ENCODE measurements at regions not wholly inside any gene's neighbourhood (a gene's known extent, or its start where the extent isn't known, plus 50 kb on each side); places are given as distances from the start of the nearest gene placed in this dataset.
"Not testable (repeated sequence)": the region's sequence is repeated elsewhere in the genome, so short reads cannot be mapped to it uniquely, and the experiment has no call there.

DNA sequence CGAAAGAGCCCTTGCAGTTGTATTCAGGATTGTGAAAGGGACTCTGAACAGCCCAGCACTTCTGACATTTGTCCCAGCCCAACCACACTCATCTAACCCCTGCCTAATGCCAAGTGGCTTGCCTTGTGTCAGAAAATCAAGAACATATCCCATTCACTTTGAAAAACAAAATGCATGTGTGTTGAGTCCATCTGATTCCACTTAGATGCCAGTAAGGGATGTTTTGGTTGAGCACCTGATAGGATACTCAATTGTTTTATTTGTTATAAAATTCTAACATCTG is 776.8 kb downstream of the BCL11A start:
- no peak overlapping the region for H3K4me3 ChIP-seq
- no peak overlapping the region for H3K27ac ChIP-seq
- no peaks in the 10 kb centered on the region for H3K4me1 ChIP-seq
- H3K36me3 ChIP-seq = no peaks in the 10 kb centered on the region
- no peaks in the 10 kb centered on the region for H4K20me1 ChIP-seq
- no peaks in the 10 kb centered on the region for H3K27me3 ChIP-seq
- no peak for TF ChIP-seq Cebpa-rat (IDR thresholded peaks at IDR 0.05)
- no peak overlapping the region for H3K9ac ChIP-seq
- no peak overlapping the region for H3K4me2 ChIP-seq
- H3K9me3 ChIP-seq = no peaks in the 10 kb centered on the region

DNA sequence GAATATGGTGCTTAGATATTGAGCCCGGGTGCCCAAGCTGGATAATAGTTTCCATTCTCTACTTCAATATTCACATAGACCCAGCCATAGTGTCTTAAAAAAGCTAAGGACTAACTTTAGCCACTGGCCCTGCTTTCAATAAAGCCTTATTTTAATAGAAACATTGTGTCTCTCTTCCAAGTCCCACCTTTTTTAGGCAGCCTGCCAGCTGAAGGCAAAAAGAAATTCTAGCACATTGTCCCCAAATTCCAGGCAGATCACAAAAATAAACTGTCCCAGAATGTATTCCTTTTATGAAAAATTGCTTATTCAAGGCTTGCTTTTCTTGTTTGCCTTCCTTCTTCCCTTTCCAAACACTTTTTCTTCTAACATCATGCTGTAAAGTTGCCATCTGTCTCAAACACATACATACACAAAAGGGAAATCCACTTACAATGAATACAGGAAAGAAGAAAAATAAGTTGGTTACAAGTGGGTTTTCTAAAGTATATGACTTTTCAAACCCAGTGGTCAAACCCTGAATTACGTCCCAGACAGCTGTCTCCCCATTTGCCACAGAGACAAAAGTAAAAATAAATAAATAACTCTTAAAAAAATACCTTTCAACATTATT is 778.5 kb downstream of the BCL11A start:
- no peaks in the 10 kb centered on the region for H3K4me1 ChIP-seq
- no peak overlapping the region for H3K9ac ChIP-seq
- no peak for TF ChIP-seq Cebpa-rat (IDR thresholded peaks at IDR 0.05)
- H3K9me3 ChIP-seq = no peaks in the 10 kb centered on the region
- no peaks in the 10 kb centered on the region for H4K20me1 ChIP-seq
- no peak overlapping the region for H3K4me3 ChIP-seq
- no peaks in the 10 kb centered on the region for H3K36me3 ChIP-seq
- H3K27ac ChIP-seq = no peak overlapping the region
- no peaks in the 10 kb centered on the region for H3K27me3 ChIP-seq
- H3K4me2 ChIP-seq = no peak overlapping the region

DNA sequence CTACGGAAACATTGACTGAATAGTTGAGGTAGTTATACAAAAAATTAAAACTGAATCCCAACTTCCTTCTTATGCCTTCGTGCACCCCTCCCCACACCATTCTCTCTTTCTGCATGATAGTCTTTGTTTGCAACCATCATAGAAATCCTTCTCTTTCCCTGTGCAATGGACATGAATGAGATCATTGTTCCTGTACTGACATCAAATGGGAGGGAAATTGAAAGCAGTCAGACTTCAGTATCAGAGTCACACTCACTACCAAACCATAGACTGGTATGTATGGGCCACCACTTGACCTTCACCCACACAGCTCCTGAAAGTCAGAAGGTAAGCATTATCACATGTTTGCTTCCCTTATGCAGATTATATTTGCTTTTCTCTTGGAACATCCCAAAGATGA is 782.8 kb downstream of the BCL11A start:
- TF ChIP-seq Cebpa-rat (IDR thresholded peaks at IDR 0.05) = no peak
- H3K9ac ChIP-seq = no peak overlapping the region
- no peak overlapping the region for H3K4me2 ChIP-seq
- H3K27me3 ChIP-seq = no peaks in the 10 kb centered on the region
- no peaks in the 10 kb centered on the region for H3K36me3 ChIP-seq
- no peaks in the 10 kb centered on the region for H3K9me3 ChIP-seq
- H3K4me1 ChIP-seq = no peaks in the 10 kb centered on the region
- no peak overlapping the region for H3K4me3 ChIP-seq
- no peak overlapping the region for H3K27ac ChIP-seq
- H4K20me1 ChIP-seq = no peaks in the 10 kb centered on the region

DNA sequence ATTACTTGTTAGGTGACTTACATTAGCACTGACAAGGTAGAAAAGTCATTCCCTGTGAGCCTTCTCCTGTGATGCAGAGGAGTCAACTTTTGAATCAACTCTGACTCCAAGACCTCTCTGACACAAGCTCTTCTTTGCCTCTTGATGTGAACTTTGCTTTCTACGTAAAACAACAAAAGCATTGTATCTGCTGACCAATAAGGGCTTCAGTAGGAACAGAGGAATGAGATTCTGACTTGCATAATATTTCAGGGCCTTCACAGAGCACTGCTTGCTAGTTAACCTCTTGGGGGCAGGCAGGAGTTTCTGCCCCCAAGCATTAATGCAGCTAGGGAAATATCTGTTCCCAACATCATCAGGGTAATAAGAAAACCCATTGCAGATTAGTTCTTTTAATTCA is 791.5 kb downstream of the BCL11A start:
- Histone ChIP-seq H3K9me3 (no peaks in the 10 kb centered on the region), H3K27ac (no peak overlapping the region), H4K20me1 (no peaks in the 10 kb centered on the region), H3K36me3 (no peaks in the 10 kb centered on the region), H3K4me1 (no peaks in the 10 kb centered on the region), H3K4me2 (no peak overlapping the region), H3K9ac (no peak overlapping the region), H3K4me3 (no peak overlapping the region), H3K27me3 (no peaks in the 10 kb centered on the region)
- TF ChIP-seq Cebpa-rat (IDR thresholded peaks at IDR 0.05) = no peak

DNA sequence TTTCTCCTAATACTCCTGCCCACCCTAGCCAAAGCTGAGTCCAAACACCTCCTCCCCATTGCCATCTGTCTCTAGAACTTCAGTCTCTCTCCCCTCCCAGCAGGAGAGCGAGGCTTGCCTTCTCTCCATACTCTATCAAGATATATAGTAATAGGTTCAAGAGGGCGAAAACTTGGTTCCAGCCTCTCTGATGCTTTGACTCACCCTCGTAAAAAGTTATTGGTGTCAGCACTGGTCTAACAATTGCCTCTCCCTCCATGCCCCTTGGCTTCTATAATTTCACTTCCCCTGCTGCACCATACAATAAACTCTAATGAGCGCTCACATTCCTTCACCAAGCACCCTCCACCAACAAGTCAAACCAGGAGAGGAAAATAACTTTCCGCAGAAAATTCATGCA is 797.3 kb downstream of the BCL11A start:
- H3K36me3 ChIP-seq = no peaks in the 10 kb centered on the region

DNA sequence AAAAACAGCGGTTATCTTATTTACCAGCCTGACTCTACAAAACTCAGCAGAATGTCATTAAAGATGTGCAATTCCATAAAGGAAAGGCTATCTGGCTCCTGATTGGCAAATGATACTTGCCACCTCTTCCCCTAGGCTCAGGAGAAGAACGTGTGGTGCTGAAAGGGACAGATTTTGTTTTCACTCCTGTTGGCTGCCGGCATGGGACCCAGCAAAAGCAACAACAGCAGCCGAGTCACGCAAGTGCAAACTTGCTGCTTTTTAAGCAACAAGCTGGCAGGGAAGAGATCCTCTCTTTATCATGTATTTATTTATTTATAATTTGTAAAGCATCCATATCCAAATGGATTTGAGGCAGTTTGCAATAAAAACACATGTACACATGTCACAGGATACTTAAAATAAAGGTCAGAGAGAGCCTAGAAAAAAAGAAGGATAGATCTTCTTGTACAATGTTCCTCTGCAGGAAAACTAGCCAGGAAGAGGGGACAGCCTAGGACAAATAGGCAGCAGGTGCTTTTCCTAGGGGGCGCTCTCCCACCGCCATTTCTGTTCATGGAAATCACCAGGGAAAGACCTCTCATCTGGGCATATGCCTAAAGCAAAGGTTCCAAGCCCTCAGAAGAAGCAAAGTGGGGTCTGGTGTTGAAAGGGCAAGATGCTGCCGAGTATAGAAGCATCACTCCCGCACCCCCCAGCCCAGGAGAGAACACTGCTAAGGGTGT is 799.3 kb downstream of the BCL11A start:
- Histone ChIP-seq H3K4me2 (no peak overlapping the region), H3K9ac (no peak overlapping the region), H3K4me3 (no peak overlapping the region), H3K36me3 (no peaks in the 10 kb centered on the region), H3K27me3 (no peaks in the 10 kb centered on the region), H3K9me3 (no peaks in the 10 kb centered on the region), H3K4me1 (no peaks in the 10 kb centered on the region), H4K20me1 (no peaks in the 10 kb centered on the region), H3K27ac (no peak overlapping the region)
- no peak for TF ChIP-seq Cebpa-rat (IDR thresholded peaks at IDR 0.05)

More for the DNA sequence above, 797.3 kb downstream of the BCL11A start:
- Histone ChIP-seq H3K9me3 (no peaks in the 10 kb centered on the region), H3K4me2 (no peak overlapping the region), H3K27me3 (no peaks in the 10 kb centered on the region), H3K4me1 (no peaks in the 10 kb centered on the region), H3K4me3 (no peak overlapping the region), H3K27ac (no peak overlapping the region), H4K20me1 (no peaks in the 10 kb centered on the region), H3K9ac (no peak overlapping the region)
- no peak for TF ChIP-seq Cebpa-rat (IDR thresholded peaks at IDR 0.05)

DNA sequence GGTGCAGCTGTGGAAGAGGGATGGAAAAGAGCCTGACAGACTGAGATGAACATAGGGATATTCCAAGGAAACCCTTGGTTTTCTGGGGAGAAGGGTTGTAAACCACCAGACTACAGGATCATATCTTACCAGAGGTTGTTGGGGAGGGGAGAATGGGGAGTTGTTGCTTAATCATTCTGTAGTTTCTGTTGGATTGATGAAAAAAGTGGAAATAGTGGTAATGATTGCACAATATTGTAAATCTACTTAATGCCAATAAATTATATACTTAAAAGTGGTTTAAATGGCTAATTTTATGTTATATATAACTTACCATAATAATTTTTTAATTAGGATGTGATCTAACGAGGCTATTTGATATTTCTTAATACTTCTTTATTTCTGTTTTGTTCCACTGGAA is 800.9 kb downstream of the BCL11A start:
- Histone ChIP-seq H3K4me1 (no peaks in the 10 kb centered on the region), H3K27me3 (no peaks in the 10 kb centered on the region), H3K27ac (no peak overlapping the region), H3K9ac (no peak overlapping the region), H4K20me1 (no peaks in the 10 kb centered on the region), H3K9me3 (no peaks in the 10 kb centered on the region), H3K4me2 (no peak overlapping the region), H3K4me3 (no peak overlapping the region), H3K36me3 (no peaks in the 10 kb centered on the region)
- TF ChIP-seq Cebpa-rat (IDR thresholded peaks at IDR 0.05) = 0 out of 2 replicates have a peak, but pooled peaks have one; percentile 27

DNA sequence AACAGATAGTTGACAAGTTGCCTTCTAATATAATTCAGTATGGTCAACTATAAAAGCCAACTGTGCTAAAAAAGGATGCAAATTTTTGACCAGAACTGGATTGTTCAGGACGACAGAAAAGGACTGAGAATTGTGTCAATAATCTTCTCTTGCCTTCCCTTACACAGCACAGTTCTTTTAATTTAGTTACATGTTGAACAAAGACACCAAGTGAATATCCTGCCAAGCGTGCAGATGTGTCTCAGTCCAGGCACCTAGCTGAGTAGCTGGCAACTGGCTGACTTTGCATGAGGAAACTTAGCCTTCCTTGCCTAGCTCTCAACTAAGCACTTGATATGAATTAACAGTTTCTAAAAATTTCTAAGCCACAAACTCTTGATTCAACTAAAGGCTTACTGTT is 801.4 kb downstream of the BCL11A start:
- no peak overlapping the region for H3K4me2 ChIP-seq
- no peaks in the 10 kb centered on the region for H3K27me3 ChIP-seq
- no peaks in the 10 kb centered on the region for H3K36me3 ChIP-seq
- no peaks in the 10 kb centered on the region for H3K9me3 ChIP-seq
- no peak for TF ChIP-seq Cebpa-rat (IDR thresholded peaks at IDR 0.05)
- no peaks in the 10 kb centered on the region for H3K4me1 ChIP-seq
- H3K9ac ChIP-seq = no peak overlapping the region
- no peaks in the 10 kb centered on the region for H4K20me1 ChIP-seq
- no peak overlapping the region for H3K27ac ChIP-seq
- no peak overlapping the region for H3K4me3 ChIP-seq

DNA sequence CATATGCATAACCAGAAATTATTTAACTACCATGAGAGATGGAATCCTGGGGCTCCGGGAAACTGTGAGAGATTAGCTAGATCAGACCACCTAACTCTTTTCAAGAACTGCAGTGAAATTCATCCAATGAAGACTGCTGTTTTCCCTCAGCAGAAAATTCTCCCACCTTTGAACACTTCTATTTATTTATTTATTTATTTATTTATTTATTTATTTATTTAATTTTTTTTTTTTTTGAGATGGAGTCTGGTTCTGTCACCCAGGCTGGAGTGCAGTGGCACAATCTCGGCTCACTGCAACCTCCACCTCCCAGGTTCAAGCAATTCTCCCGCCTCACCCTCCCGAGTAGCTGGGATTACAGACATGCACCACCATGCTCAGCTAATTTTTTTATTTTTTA is 802.2 kb downstream of the BCL11A start:
- not testable (repeated sequence) for H3K27me3 ChIP-seq, H3K4me2 ChIP-seq, H3K9me3 ChIP-seq, H4K20me1 ChIP-seq, H3K36me3 ChIP-seq, H3K4me3 ChIP-seq, H3K9ac ChIP-seq, H3K4me1 ChIP-seq, H3K27ac ChIP-seq

DNA sequence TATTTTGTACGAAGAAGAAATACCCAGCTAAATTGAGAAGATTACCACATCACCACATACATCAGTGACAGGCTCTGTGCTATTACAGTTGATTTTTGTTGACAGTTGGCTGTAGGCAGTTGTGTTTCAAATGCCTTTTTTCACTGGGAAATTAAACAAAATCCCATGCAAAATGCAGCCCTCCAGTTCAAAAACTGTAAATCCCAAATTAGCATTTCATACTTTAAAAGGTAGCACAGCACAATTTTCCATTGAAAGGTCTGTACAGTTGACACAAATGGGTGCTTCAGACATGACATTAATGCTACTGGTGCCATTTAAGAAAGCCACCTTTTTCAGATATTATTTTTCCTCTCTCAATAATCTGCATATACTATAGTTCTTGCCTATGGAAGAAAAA is 807.2 kb downstream of the BCL11A start:
- Histone ChIP-seq H3K4me2 (no peak overlapping the region), H3K4me3 (no peak overlapping the region), H4K20me1 (no peaks in the 10 kb centered on the region), H3K4me1 (no peaks in the 10 kb centered on the region), H3K27me3 (no peaks in the 10 kb centered on the region), H3K9me3 (no peaks in the 10 kb centered on the region), H3K27ac (no peak overlapping the region), H3K36me3 (no peaks in the 10 kb centered on the region), H3K9ac (no peak overlapping the region)
- no peak for TF ChIP-seq Cebpa-rat (IDR thresholded peaks at IDR 0.05)

DNA sequence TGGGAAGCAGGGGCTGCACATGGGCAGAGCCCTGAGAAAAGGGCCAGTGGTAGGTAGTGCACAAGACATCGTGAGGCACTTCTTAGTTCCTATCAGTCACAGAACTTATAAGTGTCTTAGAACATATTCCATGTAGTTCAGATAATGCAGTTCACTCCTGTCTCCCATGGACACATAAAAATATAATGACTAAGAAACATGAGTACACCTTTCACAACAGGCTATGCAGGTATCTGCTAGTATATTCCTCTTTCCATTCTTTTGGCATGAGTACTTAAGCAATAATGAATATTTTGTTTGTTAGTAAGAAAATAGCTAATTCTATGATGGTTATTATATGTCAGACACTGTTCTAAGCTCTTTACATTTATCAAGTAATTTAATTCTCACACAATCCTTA is 808.4 kb downstream of the BCL11A start:
- H3K36me3 ChIP-seq = no peaks in the 10 kb centered on the region
- H3K9me3 ChIP-seq = no peaks in the 10 kb centered on the region
- no peaks in the 10 kb centered on the region for H4K20me1 ChIP-seq
- TF ChIP-seq Cebpa-rat (IDR thresholded peaks at IDR 0.05) = no peak
- no peak overlapping the region for H3K27ac ChIP-seq
- no peak overlapping the region for H3K9ac ChIP-seq
- no peaks in the 10 kb centered on the region for H3K4me1 ChIP-seq
- no peak overlapping the region for H3K4me2 ChIP-seq
- no peak overlapping the region for H3K4me3 ChIP-seq
- H3K27me3 ChIP-seq = no peaks in the 10 kb centered on the region
